Prostate gland (tissue), 2 donors: ENCODE measurements at regions not wholly inside any gene's neighbourhood (a gene's known extent, or its start where the extent isn't known, plus 50 kb on each side); places are given as distances from the start of the nearest gene placed in this dataset.

Experiments used
- DNase-seq: peaks from one replicate; pipeline ENCODE4 v3.0.0-alpha.2; 2019; ENCODE audit warnings: low spot score
- H3K27ac ChIP-seq, 2 donors: fragments of 200-600 bp; sonication (generic); 2 replicates each; pipeline ENCODE4 v1.5.1; 2017 to 2019
- H3K27me3 ChIP-seq: fragments of 200-600 bp; sonication (generic); replicated peaks from 2 replicates; pipeline ENCODE4 v1.5.1; 2019; ENCODE audit not compliant: insufficient read depth
- H3K36me3 ChIP-seq, 2 donors: fragments of 200-600 bp; sonication (generic); 1 replicate in 1 of 2; 2 replicates in 1 of 2; pipeline versions ENCODE4 v1.5.1 to v1.8.1; 2017 to 2019
- H3K4me1 ChIP-seq: fragments of 200-600 bp; sonication (generic); replicated peaks from 2 replicates; pipeline ENCODE4 v1.5.1; 2019
- H3K4me3 ChIP-seq, 2 donors: fragments of 200-600 bp; sonication (generic); 2 replicates each; pipeline ENCODE4 v1.5.1; 2017 to 2019
- H3K9me3 ChIP-seq: fragments of 200-600 bp; sonication (generic); 2 replicates; pipeline ENCODE4 v1.5.1; 2017
- CTCF ChIP-seq, 4 experiments: fragments of 200-600 bp in 2 of 4; fragments of 450-650 bp in 2 of 4; sonication (generic) in 2 of 4; IDR thresholded peaks; 1 replicate in 3 of 4; 2 replicates in 1 of 4; pipeline ENCODE4 v1.5.1; 2016 to 2019; ENCODE audit warnings: antibody characterized with exemption in 4 of 4, mild to moderate bottlenecking in 2 of 4, moderate library complexity in 2 of 4
- POLR2A ChIP-seq: fragments of 450-650 bp; IDR thresholded peaks from one replicate; pipeline ENCODE4 v1.6.1; 2016; ENCODE audit warnings: antibody characterized with exemption, mild to moderate bottlenecking
- POLR2AphosphoS5 ChIP-seq: sonication (generic); formaldehyde crosslinking; IDR thresholded peaks from one replicate; pipeline ENCODE4 v1.6.1; 2017; ENCODE audit warnings: antibody characterized with exemption
- WGBS: methylation state at CpG from one replicate; pipeline ENCODE4 v1.1.5; 2018; 5-methylcytosine and 5-hydroxymethylcytosine counted together
- intact Hi-C: fragments of 100-400 bp; cut with DNase I; formaldehyde crosslinking; loops from one replicate; pipeline ENCODE4 v1.14.2; 2022

DNA sequence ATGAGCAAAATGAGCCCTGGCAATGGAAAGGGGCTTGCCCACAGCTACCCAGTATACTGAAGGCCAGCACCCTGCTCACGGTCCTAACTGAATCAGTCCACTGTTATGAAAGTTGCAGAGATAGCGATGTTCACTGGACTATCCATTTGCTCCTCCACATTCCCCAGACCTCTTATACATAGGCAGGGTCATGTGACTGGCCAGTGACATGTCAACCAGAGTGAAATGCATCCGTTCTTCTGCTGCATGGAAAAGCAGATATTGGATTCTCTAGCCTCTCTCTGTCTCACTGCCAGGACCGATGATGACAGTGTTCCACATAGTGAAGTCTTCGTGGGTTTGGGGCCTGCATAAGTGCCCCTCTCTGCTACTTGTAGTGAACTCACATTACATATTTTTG lies 503.4 kb downstream of the RPS24 start:
- DNase-seq = no peak
- no peak overlapping the region for H3K27ac ChIP-seq
- whole genome bisulfite sequencing = 97% methylated on average over 5 of the region's 5 CpGs
- intact Hi-C loops = no loop called here
- TF ChIP-seq CTCF (IDR thresholded peaks at IDR 0.05) (no peak), POLR2AphosphoS5 (no peak), POLR2A (no peak)
- H3K4me1 ChIP-seq = no peaks in the 10 kb centered on the region
- no peaks in the 10 kb centered on the region for H3K9me3 ChIP-seq
- no peaks in the 10 kb centered on the region for H3K36me3 ChIP-seq
- H3K27me3 ChIP-seq = no peaks in the 10 kb centered on the region
- no peak overlapping the region for H3K4me3 ChIP-seq

GRCh38 chr10:78539247-78539766 lies 505.6 kb downstream of the RPS24 start:
- Histone ChIP-seq H3K36me3 (no peaks in the 10 kb centered on the region), H3K27ac (no peak overlapping the region), H3K9me3 (no peaks in the 10 kb centered on the region), H3K27me3 (no peaks in the 10 kb centered on the region), H3K4me3 (no peak overlapping the region), H3K4me1 (no peaks in the 10 kb centered on the region)
- TF ChIP-seq POLR2A (no peak), CTCF (IDR thresholded peaks at IDR 0.05) (no peak), POLR2AphosphoS5 (no peak)
- intact Hi-C loops = no loop called here
- DNase-seq = no peak
- 70% methylated on average over 7 of the region's 7 CpGs for whole genome bisulfite sequencing

- H3K27me3 ChIP-seq = no peaks in the 10 kb centered on the region
- no peak for DNase-seq
- H3K9me3 ChIP-seq = no peaks in the 10 kb centered on the region
- H3K36me3 ChIP-seq = no peaks in the 10 kb centered on the region
- no peak overlapping the region for H3K4me3 ChIP-seq
- TF ChIP-seq POLR2AphosphoS5 = no peak
- TF ChIP-seq CTCF (IDR thresholded peaks at IDR 0.05) = no peak
- no peak for TF ChIP-seq POLR2A
- H3K27ac ChIP-seq = no peak overlapping the region
- intact Hi-C loops = no loop called here
- WGBS = 79% methylated on average over 2 of the region's 2 CpGs
- no peaks in the 10 kb centered on the region for H3K4me1 ChIP-seq
Measured at GRCh38 chr10:78540355-78541076, 506.9 kb downstream of the RPS24 start.

DNA sequence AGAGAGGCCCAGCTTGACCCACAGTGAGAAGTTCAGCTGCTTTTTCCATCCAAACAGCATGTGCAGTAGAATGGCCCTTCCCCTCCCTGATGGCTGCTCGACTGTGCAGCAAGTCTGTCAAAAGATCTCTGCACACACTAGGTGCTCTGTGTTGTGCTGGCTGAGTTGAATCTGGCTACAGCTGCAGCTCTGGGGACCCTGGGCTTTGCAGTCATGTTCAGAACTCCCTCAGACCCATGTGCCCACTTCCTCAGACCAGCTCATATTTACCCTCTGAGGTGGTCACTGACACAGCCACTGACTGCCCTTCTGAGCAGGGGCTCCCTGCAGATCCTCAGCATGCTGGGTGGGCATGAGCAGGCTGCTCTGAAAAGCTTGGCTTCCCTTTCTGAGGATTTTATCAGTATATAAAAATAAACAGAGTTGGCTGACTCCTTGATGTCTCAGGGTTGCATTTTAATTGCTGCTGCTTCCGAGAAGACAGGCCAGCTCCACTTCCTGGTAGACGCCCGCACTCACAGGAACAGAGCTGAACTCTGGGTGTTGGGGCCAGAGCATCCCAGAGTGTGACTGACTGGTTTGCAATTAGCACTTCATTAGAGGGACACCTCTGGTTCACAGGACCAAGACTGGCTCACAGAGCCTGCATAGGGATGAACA lies 507.9 kb downstream of the RPS24 start:
- WGBS = 27% methylated on average over 4 of the region's 4 CpGs

More for the DNA sequence above, 507.9 kb downstream of the RPS24 start:
- intact Hi-C loops = no loop called here
- no peak for TF ChIP-seq POLR2A
- TF ChIP-seq POLR2AphosphoS5 = no peak
- no peak for TF ChIP-seq CTCF (IDR thresholded peaks at IDR 0.05)
- Histone ChIP-seq H3K9me3 (no peaks in the 10 kb centered on the region), H3K27me3 (no peaks in the 10 kb centered on the region), H3K4me1 (no peaks in the 10 kb centered on the region), H3K27ac (peak overlapping the region in 1 of 2 donors; percentile 24), H3K4me3 (no peak overlapping the region), H3K36me3 (no peaks in the 10 kb centered on the region)
- DNase-seq = no peak
